Inflammatory macrophage treated with lipopolysaccharide for 1 hour (primary cell): ENCODE measurements at regions not wholly inside any gene's neighbourhood (a gene's known extent, or its start where the extent isn't known, plus 50 kb on each side); places are given as distances from the start of the nearest gene placed in this dataset.

Experiments
- DNase-seq, 2 donors: peaks; one replicate each; pipeline ENCODE4 v3.0.0-alpha.2; 2020 to 2022

- no peak for DNase-seq
These were observed 318.9 kb downstream of the HDGFL1 start for GRCh38 chr6:22888163-22888752.

GRCh38 chr6:22891934-22892333, 322.6 kb downstream of the HDGFL1 start:
- no peak for DNase-seq

- peak; percentile 17 to 37 for DNase-seq
These were observed 323.1 kb downstream of the HDGFL1 start for GRCh38 chr6:22892452-22892851.

DNA sequence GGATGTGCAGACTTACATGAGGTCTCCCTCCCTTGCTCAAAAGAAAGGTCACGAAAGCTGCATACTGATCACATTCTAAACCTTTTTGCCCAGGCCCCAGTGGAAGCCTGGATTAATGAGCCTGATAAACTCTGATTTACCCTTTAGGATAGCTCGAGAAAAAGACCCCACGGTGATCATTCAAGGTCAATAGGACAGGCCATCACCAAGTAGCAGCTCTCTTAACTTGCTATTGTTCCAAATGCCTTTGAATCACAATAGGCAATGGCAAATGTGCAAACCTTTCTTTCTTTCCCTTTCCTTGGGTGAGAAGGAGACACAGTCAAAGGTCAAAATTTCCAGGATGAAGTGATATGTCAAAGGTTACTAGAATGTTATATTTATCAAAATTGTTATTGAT, 327.3 kb downstream of the HDGFL1 start:
- no peak for DNase-seq

- no peak for DNase-seq
These were observed 330.1 kb downstream of the HDGFL1 start for GRCh38 chr6:22899426-22899825.

- DNase-seq, result no peak
These were observed 334.5 kb downstream of the HDGFL1 start for GRCh38 chr6:22903826-22904225.

- no peak for DNase-seq
These were observed 335.1 kb downstream of the HDGFL1 start for GRCh38 chr6:22904431-22904830.

GRCh38 chr6:22906091-22906549, 336.8 kb downstream of the HDGFL1 start:
- no peak for DNase-seq

DNA sequence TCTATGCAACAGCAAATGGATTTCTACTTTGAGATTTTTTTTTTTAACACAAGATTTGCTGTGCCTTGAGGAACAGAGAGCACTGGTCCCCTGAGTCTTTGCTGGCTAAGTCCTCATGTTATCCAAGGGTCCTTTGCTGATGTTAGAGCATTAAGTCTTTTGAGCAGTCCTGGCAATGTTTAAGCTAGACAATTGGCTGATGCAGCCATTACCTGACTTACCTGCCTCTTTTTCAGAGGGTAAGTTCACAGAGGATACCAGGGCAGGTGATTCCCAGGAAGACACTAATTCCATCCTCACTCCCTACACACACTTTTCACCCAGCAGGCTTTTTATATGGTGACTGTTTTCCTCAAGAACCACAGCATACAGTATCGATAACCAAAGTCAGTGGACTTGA, 337.7 kb downstream of the HDGFL1 start:
- DNase-seq, result no peak

DNA sequence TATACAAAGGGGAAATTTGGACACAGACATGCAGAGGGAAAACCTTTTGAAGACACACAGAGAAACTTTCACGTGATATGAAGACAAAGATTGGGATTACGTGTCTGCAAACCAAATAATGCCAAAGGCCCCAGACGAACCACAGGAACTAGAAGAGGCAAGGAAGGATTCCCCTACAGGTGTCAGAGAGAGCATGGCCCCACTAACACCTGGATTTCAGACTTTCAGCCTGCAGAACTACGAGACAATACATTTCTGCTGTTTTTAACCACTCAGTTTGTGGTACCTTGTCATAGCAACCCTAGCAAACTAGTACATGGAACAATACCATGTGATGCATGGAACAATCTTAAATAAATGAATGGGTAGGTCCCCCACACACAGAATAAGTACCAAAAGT, 341.0 kb downstream of the HDGFL1 start:
- no peak for DNase-seq

DNA sequence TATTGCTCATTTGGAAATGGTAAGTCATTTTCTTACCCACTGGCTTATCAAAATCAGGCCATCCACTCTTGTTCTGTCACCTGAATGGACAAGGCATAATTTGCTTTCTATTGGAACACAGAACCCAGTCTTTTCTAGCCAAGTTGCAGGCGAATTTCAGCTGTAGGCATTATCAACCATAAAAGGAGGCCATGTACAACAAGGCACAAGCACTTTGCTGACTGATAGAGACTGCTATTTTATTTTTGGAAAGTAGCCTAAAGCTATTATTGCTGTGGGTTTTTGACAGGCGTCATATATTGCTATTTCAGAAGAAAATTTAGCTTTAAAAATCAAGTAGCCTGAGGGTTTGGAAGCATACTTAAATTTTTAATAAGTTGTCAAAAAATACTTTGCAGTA, 344.2 kb downstream of the HDGFL1 start:
- no peak for DNase-seq

DNA sequence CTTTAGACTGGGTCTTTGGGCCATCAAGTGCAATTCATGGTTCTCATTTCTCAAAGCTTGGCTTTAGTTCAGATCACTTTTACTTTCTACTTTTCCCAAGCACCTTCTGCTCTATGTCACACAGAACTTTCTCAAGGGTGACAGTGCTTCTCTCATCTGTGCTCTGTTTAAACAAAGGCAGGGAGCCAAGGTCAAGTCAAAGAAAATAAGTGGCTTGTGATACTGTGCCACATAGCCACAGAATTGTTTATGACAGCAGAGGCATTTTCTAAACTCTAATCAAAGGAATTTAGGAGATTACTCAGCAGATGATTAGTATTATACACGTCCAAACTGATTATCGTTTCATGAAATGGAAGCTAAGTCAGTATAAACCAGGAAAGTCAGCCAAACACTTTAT, 348.0 kb downstream of the HDGFL1 start:
- no peak for DNase-seq

GRCh38 chr6:22921828-22922227, 352.5 kb downstream of the HDGFL1 start:
- DNase-seq, result no peak

DNA sequence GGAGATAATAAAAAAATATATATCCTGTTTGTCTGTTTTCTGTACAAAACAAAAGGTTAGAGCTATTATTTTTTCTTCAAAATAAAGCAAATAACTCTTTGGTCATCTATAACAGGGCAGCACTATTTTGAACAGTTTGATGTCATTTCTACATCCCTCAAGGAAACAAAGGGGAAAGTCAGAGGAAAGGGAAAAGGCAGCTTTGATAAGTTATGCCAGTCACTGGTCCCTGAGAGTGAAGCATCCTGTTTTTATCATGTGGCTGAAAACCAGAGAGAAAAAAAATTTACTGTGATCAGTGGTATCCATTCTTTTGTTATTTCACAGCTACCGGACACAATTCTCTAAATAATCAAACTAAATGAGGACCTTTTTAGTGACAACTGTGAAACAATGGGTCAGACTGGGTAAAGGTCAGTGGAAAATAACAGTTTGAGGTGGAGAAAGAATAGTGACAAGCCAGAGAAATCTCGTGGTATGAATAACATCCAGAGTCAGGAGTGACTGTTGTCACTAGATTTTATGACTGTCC, 356.0 kb downstream of the HDGFL1 start:
- no peak for DNase-seq

DNA sequence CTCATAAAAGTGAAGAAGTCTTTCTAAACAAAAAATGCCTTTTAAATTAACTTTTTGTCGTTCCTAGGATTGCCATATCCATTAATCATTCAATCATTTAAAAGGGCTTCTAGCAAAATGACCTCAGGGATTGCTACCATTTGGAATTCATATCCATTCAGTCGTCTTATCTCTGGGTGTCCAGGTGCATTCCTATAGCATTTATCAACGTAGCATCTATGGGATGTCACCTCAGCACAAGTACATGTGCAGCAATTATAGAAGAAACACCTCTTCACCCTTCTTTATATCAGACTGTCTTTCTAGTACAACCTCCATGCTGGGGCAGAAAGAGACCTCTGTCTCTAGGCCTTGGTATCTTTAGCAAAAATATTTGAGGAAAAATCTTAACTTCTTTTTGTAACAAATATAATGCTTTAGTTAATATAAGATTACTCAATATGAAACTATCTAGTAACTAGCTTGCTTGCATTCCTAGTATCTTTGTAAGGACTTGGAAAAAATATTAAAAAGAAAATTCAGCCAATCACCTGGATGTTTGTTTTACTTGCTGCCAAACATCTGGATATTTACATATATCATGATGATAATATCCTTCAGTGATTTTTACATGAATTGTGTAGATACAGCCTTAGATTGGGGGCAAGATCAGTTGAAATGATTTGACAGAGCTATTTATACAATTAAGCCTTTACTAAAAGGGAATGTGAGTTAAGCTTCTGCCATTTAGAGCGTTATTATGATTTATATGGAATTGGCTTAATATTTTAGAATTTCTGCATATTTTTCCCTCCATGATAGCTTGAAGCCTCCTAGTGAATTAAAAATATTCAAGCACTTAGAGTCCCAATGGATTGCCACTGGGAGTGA, 356.8 kb downstream of the HDGFL1 start:
- DNase-seq, result no peak

GRCh38 chr6:22926790-22927354, 357.5 kb downstream of the HDGFL1 start:
- no peak for DNase-seq

- no peak for DNase-seq
These were observed 359.4 kb downstream of the HDGFL1 start for GRCh38 chr6:22928775-22929174.

DNA sequence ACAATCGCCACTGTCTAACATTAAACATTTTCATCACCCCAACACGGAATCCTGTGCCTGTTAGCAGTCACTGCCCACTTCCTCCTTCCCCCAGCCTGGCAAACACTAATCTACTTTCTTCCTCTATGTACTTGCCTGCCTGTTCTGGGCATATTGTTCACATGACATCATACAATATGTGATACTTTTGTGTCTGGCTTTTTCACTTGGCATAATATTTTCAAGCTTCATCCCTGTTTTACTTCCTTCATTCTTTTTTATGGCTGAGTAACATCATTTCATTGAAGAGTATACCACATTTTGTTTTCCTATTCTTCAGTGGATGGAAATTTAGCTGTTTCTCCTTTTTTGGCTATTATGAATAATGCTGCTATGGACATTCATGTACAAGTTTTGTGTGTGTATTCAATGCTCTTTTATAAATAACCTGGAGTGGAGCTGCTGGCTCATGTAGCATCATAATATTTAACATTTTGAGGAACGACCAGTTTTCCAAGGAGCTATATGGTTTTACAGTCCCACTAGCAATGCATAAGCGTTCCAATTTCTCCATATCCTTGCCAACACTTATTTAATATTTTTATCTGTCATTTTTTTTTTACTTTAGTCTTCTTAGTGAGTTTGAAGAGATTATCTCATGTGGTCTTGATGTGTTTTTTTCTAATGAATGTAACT, 360.1 kb downstream of the HDGFL1 start:
- peak; percentile 17 to 18 for DNase-seq

DNA sequence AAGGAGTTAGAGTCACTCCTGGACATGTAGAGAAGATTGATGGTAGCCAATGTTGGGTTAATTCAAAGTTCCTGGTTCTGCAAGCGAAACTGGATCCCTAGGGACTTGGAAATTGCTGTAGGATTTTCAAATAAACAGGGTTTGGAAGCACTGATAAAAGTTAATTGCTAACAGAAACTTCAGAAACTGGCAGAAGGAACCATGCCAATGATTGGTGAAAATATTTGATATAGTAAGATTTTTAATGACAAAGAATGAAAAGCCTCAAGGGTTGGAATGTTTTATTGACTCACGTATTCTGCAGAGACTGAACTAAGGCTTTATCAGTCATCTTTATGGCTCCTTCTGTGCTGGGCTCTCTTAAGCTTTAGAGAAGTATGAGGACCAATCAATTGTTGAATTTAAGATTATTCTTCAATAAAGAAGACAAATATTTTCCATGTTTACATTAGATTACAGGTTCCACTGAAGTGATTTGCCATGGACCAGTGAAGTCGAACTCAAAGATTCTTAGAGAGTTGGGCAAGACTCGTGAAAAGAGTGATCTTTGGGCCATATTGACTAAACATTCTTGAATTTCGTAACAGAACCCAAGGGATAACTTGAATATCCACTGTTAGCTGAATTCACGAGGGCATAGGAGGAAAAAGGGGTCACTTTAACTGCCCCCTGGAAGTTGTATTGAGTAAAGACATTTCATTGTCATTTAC, 371.4 kb downstream of the HDGFL1 start:
- DNase-seq, result no peak

DNA sequence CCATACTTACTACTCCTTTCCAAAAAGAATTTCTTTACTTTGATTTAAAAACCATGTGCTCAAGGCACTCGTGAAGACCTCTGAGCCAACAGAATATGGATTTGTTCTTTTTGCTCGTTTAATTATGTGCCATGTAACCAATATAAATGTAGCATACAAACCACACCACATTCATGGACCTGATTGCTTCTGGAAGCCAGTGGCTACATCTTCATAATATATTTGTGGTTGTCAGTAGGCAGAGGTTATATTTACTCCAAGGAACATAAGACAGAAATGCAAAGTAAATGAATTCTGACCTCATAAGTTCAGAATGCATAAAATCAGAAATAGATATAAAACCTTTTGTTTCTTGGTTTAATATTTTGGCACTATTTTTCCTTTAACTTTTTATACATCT, 373.0 kb downstream of the HDGFL1 start:
- no peak for DNase-seq

DNA sequence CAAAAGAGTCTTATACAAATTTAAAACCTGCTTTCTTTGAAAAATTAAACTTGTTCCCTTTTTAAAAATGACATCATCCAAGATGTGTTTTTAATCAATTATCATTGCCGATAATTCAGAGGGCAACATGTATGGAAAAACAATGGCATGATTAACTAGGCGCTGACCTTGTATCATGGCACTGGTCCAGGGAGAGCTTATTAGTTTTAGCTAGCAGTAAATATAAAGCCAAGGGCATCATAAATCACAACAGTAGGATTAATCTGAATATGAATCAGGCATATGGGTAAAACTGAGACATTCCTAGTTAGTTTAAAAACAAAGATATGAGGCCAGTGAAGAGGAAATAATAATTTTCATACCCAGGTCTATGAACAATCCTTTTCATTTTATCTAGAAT, 374.0 kb downstream of the HDGFL1 start:
- DNase-seq, result no peak

- no peak for DNase-seq
These were observed 380.6 kb downstream of the HDGFL1 start for GRCh38 chr6:22949967-22950366.

GRCh38 chr6:22952097-22952496, 382.7 kb downstream of the HDGFL1 start:
- DNase-seq, result no peak
